DMS53 (cell line): ENCODE measurements at regions not wholly inside any gene's neighbourhood (a gene's known extent, or its start where the extent isn't known, plus 50 kb on each side); places are given as distances from the start of the nearest gene placed in this dataset.
"Not testable (repeated sequence)": the region's sequence is repeated elsewhere in the genome, so short reads cannot be mapped to it uniquely, and the experiment has no call there.

Experiments used
- DNase-seq: peaks from one replicate; lab custom pipeline; 2025; lab: John Stamatoyannopoulos, UW

DNA sequence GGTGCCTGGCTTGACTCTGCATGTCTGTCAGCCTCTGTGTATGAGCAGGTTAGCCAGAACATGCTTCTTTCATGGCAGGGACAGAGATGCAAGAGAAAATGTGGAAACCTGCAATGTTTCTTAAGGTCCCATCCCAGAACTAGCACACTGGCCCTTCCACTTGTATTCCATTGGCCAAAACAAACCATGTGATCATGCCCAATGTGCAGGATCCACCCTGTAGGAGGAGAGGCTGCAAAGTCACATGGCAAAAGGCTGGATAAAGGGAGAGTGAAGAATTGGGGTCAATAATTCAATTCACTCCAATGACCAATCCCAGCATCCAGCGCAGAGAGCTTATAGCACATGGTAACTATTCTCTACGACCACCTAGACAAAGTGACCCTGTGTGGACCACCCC lies 405.5 kb downstream of the MIAT start:
- DNase-seq: no peak

DNA sequence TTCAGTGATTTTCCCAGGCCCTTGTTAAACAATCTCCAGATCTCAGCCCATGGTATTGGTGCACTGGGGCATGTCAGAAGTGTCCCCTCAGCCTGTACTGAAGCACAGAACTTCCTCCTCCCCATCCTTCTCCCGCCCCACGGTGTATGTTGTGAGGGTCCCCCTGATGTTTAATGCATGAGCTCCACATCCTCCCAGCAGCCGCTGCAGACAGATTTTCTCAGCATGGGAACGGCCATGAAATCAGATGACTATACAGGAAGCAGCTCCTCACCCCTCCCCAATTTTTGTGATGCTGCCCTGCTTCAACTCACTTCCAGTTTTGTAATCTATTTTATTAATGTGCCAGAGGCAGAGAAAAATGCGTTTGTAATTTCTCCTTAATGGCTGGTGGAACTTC lies 406.0 kb downstream of the MIAT start:
- DNase-seq: no peak

DNA sequence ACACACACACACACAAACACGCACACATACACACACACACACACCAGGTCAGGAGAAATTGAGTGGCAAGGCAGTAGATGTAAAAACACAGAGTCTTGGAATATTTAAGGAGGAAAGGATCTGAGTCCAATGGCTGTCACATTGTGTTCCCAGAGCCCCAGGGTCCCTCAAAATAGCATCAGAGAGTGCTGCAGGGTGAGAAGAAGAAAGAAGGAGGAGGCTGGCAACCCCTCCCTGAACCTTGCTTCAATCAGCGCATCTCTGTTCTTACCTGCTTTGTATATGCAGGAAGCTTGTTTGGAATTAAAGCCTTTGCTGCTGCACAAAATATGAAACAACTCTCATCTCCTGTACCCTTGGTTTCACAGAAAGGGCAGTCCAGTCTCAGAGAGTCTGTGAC lies 406.5 kb downstream of the MIAT start:
- no peak for DNase-seq

DNA sequence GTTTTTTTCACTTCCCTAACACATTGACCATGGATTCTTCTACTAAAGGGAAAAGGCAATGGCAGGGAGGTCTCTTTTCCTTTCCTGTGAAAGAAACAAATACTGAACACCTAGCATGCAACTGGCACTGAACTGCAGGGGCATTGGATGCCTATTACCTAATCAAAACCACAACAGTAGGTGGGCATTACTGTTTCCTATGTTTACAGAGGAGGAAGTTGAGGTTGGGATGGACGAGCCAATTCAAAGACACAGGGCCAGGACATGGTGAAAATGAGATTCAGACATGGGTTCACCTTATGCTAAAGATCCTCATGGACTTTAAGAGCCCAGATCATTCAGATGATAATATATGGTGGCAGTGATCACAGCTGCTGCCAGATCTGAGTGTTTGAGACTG lies 407.0 kb downstream of the MIAT start:
- DNase-seq: no peak

DNA sequence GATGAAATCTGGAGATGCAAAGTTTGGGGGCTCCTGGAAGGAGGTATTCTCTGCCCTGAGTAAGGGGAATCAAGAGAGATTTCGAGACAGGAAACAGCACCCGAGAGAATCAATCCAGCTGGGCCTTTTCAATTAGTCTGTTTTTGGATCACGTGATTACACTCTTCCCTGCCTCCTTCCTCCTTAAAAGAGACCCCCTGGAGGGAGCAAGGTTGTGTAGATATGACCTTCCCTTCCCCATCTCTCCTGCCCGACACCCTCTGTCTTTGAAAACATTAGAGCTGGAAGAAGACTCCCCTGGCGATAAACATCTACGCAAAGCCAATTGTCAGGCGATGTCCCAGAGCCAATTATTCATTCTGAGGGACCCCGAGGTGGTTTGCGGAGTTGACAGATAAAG lies 407.9 kb downstream of the MIAT start:
- DNase-seq: no peak

DNA sequence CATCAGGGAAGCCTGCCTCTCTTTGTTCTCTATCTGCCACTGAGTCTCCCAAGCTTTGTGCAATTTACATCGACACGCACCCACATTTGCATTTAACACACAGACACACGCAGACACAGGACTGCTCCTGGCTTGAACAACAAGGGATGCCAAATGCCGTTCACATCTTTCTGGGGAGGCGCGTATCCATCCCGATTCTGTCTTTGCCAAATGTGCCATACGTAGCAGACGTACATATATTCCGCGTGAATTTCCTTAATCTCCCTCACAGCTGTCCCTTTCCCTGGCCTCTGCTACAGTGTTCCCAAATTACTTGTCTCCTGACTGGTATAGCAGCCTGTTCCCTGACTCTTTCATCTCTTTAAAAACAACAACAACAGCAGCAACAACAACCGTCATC lies 409.5 kb downstream of the MIAT start:
- DNase-seq: no peak

DNA sequence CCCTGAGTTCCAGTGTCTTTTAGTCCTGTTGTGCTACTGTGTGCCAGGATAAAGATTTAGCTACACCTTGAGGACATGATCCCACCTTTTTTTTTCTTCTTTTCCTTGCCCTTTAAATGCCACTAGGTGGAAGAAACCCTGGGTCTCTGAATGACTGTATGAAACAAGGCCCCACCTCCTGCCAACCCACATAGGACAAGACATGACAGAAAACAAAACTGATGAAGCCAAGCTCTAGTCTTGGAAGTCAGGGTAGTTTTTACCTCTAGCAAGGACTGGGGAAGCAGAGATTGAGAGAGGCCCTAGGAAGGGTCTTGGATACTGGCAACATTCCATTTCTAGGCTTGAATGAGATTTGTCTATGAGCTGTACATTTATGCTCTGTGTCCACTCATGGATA lies 410.7 kb downstream of the MIAT start:
- DNase-seq: no peak

DNA sequence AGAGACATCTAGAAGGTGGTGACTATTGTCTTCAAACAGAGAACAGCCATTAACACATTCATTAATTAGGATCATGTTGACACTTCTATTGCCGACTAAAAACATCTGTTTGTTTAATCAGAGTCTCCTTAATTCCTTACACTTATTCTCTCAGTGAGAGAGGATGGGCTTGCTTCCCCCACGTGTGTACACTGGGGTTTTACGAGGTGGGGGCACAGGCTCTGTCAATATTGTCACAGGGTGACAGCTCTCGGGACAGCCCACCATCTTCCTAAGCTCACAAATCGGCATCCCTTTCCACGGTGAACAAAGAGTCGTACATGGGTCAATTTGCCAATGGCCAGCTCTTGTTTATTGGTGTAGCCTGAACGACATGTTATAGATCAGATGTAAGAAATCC lies 413.2 kb downstream of the MIAT start:
- no peak for DNase-seq

DNA sequence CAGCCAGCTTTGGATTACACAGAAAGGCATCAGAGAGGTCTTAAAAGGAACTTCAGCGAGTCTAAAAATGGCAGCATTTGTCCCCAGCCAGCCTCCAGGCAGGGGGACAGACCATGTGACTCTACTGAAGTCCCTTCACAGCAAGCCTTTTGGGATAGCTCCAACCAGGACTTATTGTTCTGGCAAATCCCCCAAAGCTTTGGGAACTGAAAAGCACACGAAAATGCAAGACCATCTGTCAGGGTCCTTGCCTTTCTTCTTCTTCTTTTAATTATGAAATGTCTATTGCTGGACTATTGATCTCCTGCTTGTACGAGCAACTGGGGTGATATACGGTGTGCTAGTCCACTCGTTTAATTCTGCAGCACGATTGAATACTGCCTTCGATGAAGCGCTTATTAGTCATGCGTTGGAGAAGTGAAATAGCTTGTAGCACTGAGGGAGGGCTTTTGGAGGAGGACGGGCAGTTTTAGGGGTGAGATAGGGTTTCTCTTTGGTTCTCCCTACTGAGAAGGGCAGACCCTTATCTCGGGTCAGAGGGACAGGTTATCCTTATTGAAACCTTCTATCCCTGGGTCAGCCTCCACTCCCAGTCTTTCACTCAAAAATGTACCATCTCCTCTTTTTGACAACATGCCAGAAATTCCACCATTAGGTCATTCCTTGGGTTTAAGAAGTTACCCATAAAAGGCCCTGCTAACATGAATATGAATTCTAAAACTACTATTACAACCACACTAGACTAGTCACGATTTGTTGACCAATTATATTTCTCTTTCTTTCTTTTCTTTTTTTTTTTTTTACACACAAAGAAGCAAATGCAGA lies 416.4 kb downstream of the MIAT start:
- no peak for DNase-seq

DNA sequence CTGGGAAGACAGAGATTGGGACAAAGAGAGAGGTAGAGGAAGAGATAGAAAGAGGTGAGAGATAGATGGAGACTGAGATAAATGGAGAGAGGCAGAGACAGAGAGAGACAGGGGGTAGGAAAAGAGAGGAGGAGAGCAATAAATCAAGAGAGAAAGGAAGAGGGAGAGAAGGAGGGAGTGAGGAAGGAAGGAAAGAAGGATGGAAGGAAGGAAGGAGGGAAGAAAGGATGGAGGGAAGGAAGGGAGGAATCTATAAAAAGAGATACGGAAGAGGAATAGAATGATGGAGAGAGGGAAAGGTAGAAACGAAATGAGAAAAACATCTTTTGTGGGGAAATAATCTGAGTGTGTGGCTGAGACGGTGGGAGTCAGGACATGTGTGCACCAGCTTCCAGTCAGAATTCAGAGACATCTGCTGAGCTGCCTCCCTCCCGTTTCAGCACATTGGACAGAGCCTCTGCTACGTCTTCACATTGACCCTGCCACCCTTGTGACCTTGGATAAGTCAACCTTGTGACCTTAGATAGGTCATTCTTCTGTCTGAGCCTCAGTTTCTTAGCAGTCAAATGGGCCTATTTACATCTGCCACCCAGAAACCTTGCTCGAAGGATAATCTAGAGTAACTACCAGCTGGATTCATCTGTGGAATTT lies 417.8 kb downstream of the MIAT start:
- no peak for DNase-seq

DNA sequence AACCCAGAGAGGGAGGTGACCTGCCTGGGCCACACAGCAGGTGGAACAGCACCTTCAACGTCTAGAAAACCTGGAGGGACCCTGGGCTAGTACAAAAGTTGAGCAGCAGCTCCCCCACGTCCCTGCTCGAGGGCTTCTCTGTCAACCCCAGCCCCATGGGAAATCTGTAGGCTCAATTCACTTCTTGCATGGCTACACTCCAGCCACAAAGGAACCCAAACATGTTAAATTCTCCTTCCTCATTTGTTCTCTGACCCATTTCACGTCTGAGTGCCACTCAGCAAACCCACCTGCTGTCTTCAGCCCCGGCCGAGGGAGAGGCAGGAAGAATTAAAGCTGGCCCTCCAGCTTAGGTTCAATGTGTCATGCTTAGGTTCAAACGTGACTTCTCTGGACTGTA lies 418.5 kb downstream of the MIAT start:
- no peak for DNase-seq

DNA sequence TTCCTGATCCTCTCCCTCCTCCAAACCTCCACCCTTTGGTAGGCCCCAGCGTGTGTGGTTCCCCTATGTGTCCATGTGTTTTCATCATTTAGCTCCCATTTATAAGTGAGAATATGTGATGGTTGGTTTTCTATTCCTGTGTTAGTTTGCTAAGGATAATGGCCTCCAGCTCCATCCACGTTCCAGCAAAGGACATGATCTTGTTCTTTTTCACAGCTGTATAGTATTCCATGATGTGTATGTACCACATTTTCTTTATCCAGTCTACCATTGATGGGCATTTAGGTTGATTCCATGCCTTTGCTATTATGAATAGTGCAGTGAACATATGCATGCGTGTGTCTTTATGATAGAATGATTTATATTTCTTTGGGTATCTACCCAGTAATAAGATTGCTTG lies 420.7 kb downstream of the MIAT start:
- not testable (repeated sequence) for DNase-seq

DNA sequence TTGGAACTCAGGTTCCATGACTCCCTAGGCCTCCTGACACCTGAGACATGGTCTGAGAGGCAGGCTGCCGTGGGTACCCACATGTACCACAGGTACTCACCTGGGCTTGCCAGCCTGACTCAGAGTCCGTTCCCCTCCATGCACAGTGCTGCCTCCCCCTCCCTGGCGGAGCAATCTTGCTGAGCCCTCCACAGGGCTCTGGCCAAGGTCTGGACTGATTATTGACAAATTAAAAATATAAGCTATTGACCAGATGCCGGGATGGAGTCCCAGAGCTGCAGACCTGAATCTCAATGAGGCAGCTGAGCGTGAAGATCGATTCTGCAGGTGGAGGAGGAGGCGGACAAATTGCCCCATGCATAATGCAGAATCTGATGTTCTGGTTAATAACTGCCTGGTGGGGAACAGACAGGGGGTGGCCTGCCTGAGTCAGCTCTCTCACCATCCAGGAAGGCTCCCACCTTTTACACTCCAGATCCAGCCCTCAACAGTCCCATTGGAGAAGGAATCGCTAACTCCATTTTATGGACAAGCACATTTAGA lies 422.7 kb downstream of the MIAT start:
- DNase-seq: no peak

DNA sequence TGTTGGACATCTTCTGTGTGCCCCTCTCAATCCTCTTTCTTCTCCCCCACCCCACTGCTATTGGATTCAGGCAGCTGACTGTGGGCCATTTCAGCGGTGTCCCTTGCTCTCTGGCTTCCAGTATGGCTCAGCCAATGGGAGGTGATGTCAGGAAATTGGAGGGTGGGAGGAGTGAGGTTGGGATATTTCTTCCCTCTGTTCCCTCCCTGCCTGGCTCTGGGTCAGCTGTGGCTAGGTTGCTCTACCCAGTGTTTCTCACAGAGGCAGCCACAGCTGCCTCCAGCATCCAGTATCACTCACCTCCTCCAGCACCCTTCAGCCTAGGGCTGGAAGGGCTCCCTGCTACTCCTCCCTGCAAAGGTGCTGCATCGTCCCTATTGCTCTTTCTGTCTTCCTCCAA lies 423.5 kb downstream of the MIAT start:
- no peak for DNase-seq

DNA sequence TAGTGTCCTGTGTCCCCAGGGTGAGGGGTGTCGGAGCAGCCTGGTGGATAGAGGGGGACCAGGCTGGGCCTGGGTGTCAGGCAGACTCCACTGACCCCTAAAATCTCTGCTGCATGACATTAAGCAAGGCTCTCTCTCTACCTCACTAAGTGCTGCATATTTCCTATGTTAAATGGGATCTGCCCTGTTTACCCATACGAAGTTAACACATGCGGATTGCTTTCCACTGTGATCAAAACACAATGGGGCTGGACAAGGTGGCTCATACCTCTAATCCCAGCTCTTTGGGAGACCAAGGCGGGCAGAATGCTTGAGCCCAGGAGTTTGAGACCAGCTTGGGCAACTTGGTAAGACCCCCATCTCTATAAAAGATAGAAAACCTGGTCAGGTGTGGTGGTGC lies 426.2 kb downstream of the MIAT start:
- no peak for DNase-seq

DNA sequence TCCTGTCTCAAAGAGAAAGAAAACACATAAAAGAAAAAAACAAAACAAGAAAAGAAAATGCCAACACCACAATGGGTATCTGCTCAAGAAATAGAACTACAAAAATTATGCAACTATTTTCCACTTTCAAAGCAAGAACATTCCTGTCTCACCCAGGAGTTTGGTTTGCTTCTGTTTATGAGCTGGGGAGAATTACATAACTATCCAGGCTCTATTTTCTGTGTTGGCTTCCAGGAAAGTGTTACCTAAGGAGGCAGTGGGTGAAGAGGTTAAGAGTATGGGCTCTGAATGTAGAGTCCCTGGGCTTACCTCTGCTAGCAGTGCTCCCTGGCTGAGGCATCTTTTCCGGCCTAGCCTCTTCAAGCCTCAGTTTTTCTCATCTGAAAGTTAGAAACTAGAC lies 426.7 kb downstream of the MIAT start:
- no peak for DNase-seq

DNA sequence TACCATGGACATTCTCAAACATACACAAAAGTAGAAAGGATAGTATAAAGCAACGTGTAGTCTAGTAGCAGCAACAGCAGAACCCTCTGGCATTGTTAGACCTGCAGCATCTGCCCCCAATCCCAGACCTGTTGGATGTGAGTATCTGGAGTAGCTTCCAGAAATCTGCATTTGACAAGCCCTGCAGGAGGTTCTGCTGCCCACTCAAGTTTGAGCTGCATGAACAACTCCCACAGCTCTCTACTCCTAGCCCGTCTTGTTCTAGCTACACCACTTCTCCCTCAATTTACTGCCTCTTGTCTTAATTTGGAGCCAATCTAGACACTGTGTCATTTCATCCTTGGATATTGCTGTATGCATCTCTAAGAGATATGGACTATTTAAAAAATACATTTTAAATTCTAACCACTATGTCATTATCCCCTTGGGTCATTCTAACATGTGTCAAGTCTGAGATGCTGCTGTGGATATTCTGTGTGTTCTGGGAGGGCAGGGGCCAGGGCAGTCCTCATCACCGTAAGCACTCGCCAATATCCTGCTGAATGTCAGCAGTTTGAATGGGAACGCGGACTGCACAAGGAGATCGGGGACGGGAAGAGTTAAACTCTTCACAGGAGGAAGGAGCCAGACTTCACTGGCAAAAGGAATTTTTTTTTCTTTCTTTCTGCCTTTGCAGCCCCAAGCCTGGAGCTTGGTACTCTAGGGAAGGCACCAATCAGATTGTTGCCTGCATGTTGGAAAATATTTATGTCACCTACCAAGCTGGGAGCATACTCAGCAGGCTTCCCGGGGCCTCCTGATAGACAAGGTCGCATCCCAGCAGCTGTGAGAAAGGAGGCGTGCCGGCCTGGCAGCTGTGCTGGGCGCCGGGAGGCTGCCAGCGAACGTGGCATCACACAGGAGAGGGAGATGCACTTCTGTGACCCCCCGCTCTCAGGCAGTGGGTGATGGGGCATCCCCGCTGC lies 429.0 kb downstream of the MIAT start:
- DNase-seq: no peak

DNA sequence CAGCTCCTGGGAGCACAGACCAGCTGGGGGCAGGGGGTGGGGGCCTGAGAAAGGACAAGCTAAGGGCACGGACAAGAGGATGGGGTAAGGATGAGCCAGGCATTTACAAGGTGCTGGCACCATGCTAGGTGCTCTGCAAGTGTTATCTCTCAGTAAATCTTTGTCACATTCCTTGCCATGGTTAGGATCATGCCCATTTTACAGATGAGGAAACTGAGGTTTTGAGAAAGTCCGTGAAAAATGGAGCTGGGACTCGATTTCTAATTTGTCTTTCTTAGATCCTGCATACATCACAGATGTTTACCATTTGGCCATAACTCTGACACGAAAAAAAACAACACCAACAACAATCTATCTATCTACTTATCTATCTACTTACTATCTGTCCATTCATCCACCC lies 429.7 kb downstream of the MIAT start:
- no peak for DNase-seq

DNA sequence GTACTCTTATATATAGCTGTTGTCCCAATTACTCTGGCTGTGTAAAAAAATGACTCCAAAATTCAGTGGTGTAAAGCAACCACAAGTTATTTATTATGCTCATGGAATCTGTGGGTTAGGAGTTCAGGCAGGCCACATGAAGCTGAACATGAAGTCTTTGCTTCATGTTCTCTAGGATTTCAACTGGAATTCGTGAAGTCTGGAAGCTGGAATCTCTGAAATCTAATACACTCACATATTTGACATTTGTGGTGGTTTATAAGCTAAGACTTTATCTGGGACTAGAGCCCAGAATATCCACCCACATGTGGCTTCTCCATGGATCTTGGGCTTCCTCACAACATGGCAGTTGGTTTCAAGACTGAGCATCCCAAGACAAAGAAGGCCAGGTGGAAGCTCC lies 430.6 kb downstream of the MIAT start:
- DNase-seq: no peak

DNA sequence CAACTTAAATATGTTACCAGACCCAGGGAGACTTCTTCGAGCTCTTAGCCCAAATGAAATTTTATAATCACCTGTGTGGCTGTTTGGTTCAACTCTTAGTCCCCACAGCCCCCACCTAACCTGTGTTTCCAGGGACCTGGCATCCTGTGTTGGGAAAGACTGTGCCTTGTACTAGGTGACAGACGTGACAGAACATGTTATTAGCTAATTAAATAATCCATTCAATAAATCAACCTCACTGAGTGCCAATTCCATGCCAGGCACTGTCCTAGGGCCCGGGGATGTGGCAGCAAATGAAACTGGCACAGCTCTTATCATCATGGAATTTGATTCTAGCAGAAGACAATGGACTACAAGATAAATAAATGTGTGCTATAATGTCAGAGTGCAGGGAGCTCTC lies 431.9 kb downstream of the MIAT start:
- no peak for DNase-seq

DNA sequence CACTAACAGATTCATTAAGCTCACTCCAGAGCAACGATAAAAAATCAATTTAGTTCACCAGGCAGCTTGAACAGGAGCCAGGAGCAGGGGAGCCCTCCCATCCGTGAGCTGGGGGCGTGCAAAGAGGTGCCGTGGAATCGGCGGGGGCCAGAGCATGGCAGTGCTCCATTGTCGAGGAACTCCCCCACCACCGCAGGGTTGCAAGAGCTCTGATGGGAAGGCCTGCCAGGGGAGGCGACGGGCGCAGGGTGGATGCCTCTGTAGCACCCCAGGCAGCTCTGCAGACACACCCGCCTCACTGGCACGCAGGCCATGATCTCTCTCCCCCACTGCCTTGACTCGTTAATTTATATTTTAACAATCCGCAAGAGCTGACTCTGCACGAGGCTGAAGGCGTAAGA lies 433.2 kb downstream of the MIAT start:
- DNase-seq: no peak

DNA sequence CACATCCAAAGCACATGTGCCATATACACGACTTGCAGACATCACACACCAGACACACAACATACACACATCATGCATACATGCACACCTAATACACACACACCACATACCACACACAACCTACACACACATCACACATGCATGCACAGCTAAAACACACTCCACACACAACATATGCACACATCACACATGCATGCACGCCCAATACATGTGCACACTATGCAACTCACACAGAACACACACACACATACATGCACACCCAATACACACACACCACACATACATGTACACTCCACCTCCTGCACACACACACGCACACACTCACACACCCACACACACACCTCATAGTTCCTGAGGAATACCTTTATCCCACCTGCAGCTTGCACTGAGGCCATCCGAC lies 436.0 kb downstream of the MIAT start:
- no peak for DNase-seq
